ENCODE measurements at regions not wholly inside any gene's neighbourhood (a gene's known extent, or its start where the extent isn't known, plus 50 kb on each side); places are given as distances from the start of the nearest gene placed in this dataset.
"Not testable (repeated sequence)": the region's sequence is repeated elsewhere in the genome, so short reads cannot be mapped to it uniquely, and the experiment has no call there.

- no peak overlapping the region for H3K4me3 ChIP-seq
- H3K9me3 ChIP-seq (replicated peaks) = no peaks in the 10 kb centered on the region
- H3K36me3 ChIP-seq = no peaks in the 10 kb centered on the region
- H3K4me1 ChIP-seq = no peaks in the 10 kb centered on the region
- H3K27ac ChIP-seq = no peak overlapping the region
- H3K27me3 ChIP-seq = no peaks in the 10 kb centered on the region
- no peak for DNase-seq
These were observed 197.1 kb upstream of the HCN1 start for GRCh38 chr5:45893309-45893708.

DNA sequence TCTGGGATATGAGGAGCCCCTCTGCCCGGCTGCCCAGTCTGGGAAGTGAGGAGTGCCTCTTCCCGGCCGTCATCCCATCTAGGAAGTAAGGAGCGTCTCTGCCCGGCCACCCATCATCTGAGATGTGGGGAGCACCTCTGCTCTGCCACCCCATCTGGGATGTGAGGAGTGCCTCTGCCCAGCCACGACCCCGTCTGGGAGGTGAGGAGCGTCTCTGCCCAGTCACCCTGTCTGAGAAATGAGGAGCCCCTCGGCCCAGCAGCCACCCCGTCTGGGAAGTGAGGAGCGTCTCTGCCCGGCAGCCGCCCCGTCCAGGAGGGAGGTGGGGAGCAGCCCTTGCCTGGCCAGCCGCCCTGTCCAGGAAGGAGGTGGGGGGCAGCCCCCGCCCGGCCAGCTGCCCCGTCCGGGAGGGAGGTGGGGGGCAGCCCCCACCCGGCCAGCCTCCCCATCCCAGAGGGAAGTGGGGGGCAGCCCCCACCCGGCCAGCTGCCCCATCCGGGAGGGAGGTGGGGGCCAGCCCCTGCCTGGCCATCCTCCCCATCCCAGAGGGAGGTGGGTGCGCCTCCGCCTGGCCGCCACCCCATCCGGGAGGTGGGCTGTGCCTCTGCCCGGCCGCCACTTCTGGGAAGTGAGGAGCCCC, 194.4 kb upstream of the HCN1 start:
- H3K4me3 ChIP-seq; H3K27ac ChIP-seq; DNase-seq; H3K9me3 ChIP-seq (replicated peaks); H3K4me1 ChIP-seq; H3K27me3 ChIP-seq; H3K36me3 ChIP-seq: not testable (repeated sequence)

GRCh38 chr5:45862763-45863162, 166.6 kb upstream of the HCN1 start:
- no peak overlapping the region for H3K27ac ChIP-seq
- no peak overlapping the region for H3K4me3 ChIP-seq
- no peaks in the 10 kb centered on the region for H3K9me3 ChIP-seq (replicated peaks)
- DNase-seq = no peak
- H3K4me1 ChIP-seq = no peaks in the 10 kb centered on the region
- H3K36me3 ChIP-seq = no peaks in the 10 kb centered on the region
- no peaks in the 10 kb centered on the region for H3K27me3 ChIP-seq

- no peak for DNase-seq
- H3K9me3 ChIP-seq (replicated peaks) = no peaks in the 10 kb centered on the region
- no peak overlapping the region for H3K4me3 ChIP-seq
- no peak overlapping the region for H3K27ac ChIP-seq
- no peaks in the 10 kb centered on the region for H3K36me3 ChIP-seq
- H3K4me1 ChIP-seq = no peaks in the 10 kb centered on the region
- no peaks in the 10 kb centered on the region for H3K27me3 ChIP-seq
These were observed 151.7 kb upstream of the HCN1 start for GRCh38 chr5:45847877-45848276.

GRCh38 chr5:45826055-45826454, 129.9 kb upstream of the HCN1 start:
- H3K36me3 ChIP-seq = no peaks in the 10 kb centered on the region
- no peak for DNase-seq
- no peaks in the 10 kb centered on the region for H3K9me3 ChIP-seq (replicated peaks)
- no peak overlapping the region for H3K27ac ChIP-seq
- H3K4me3 ChIP-seq = no peak overlapping the region
- H3K4me1 ChIP-seq = no peaks in the 10 kb centered on the region
- no peaks in the 10 kb centered on the region for H3K27me3 ChIP-seq

GRCh38 chr5:45800331-45800730, 104.2 kb upstream of the HCN1 start:
- Histone ChIP-seq H3K4me1 (no peaks in the 10 kb centered on the region), H3K36me3 (no peaks in the 10 kb centered on the region), H3K27ac (no peak overlapping the region), H3K9me3 (replicated peaks) (no peaks in the 10 kb centered on the region), H3K4me3 (no peak overlapping the region), H3K27me3 (no peaks in the 10 kb centered on the region)
- DNase-seq = no peak

DNA sequence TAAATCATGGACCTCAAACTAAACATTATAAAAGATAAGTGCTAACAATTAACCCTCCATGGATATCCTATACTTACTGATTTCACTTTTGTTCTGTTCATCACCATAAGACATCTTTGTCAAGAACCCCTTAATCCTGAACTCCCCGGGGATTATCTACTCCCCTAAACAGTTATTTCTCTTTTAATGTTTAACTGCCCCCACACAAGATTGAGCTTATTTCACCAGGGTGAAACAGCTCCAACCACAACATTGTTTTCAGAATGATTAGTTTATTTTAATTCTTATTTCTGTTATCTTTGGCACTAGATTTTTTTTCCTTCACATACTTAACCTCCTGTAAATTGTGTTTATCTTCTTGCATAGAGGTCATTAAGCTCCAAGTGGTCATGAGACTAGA, 103.2 kb upstream of the HCN1 start:
- no peak for DNase-seq

DNA sequence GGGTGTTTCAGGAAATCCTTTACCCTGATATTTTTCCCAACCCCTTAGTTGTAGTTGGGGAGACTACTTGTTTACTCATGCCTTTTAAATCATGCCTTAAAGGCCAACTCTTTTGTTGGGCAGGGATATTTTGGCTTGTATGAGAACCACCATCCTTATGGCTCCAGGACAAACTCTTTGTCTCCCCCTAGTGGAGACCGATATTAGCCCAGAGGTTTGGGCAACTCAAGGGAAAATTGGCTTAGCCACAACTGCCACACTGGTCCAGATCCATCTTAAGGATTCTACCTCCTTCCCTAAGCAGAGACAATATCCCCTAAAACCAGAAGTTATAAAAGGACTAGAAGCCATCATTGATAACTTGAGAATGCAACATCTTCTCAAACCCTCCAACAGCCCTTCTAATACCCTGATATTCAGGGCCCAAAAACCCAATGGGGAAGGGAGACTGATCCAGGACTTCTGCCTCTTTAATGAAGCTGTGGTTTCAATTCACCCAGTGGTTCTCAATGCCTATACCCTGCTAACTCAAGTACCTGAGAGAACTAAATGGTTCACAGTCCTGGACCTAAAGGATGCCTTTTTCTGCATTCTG, 100.9 kb upstream of the HCN1 start:
- no peaks in the 10 kb centered on the region for H3K4me1 ChIP-seq
- H3K4me3 ChIP-seq = no peak overlapping the region
- H3K36me3 ChIP-seq = no peaks in the 10 kb centered on the region
- no peaks in the 10 kb centered on the region for H3K9me3 ChIP-seq (replicated peaks)
- no peak overlapping the region for H3K27ac ChIP-seq
- DNase-seq = peak; percentile 27 to 67
- H3K27me3 ChIP-seq = no peaks in the 10 kb centered on the region

More for the DNA sequence above, 103.2 kb upstream of the HCN1 start:
- Histone ChIP-seq H3K27me3 (no peaks in the 10 kb centered on the region), H3K9me3 (replicated peaks) (no peaks in the 10 kb centered on the region), H3K36me3 (no peaks in the 10 kb centered on the region), H3K4me3 (no peak overlapping the region), H3K4me1 (no peaks in the 10 kb centered on the region), H3K27ac (no peak overlapping the region)

- no peaks in the 10 kb centered on the region for H3K4me1 ChIP-seq
- no peak overlapping the region for H3K27ac ChIP-seq
- H3K36me3 ChIP-seq = no peaks in the 10 kb centered on the region
- no peak overlapping the region for H3K4me3 ChIP-seq
- DNase-seq = no peak
- H3K27me3 ChIP-seq = no peaks in the 10 kb centered on the region
- no peaks in the 10 kb centered on the region for H3K9me3 ChIP-seq (replicated peaks)
These were observed 99.3 kb upstream of the HCN1 start for GRCh38 chr5:45795458-45795857.

DNA sequence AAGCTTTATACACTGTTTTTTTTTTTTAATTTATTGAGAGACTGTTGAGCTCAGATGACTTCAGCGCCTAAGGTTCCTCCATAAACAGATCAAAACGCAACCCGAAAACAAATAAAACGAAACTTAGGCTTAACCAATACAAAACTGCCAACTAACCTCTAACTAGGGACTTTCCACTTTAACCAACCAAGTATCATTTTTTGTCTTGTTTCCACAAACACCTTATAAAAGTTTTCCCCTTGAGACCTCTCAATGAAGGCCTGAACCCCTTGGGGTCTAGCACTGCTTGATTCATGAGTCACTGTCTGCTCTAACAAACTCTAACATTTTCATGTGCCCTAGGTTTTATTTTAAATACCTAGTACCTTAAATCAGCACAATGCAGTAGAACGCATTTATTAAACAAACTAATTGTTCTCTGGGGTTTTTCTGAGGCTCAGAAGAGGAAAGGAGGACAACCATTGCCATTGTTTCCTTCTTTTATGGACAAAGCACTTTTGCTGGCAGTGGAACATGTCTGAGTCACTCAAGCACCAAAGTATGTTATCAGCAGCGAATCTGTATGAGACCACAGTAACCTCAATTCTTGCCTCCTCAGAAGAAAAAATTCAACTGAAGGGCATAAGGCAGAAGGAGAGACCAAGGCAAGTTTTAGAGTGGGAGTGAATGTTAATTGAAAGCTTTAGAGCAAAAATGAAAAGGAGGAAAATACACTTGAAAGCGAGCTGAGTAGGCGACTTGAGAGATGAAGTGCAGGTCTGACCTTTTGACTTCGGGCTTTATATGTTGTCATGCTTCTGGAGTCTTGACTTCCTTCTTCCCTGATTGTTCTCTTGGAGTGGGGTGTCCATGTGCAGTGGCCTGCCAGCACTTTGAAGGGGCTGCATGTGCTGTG, 97.7 kb upstream of the HCN1 start:
- DNase-seq = no peak
- H3K36me3 ChIP-seq = no peaks in the 10 kb centered on the region
- H3K9me3 ChIP-seq (replicated peaks) = no peaks in the 10 kb centered on the region
- H3K4me3 ChIP-seq = no peak overlapping the region
- H3K4me1 ChIP-seq = no peaks in the 10 kb centered on the region
- no peaks in the 10 kb centered on the region for H3K27me3 ChIP-seq
- no peak overlapping the region for H3K27ac ChIP-seq

- H3K4me1 ChIP-seq = no peaks in the 10 kb centered on the region
- H3K4me3 ChIP-seq = no peak overlapping the region
- no peak for DNase-seq
- no peak overlapping the region for H3K27ac ChIP-seq
- H3K36me3 ChIP-seq = no peaks in the 10 kb centered on the region
- H3K27me3 ChIP-seq = no peaks in the 10 kb centered on the region
- H3K9me3 ChIP-seq (replicated peaks) = 0 out of 2 replicates have a peak, but pooled peaks cover 3% of the 10 kb centered on the region
These were observed 83.9 kb upstream of the HCN1 start for GRCh38 chr5:45779874-45780671.

DNA sequence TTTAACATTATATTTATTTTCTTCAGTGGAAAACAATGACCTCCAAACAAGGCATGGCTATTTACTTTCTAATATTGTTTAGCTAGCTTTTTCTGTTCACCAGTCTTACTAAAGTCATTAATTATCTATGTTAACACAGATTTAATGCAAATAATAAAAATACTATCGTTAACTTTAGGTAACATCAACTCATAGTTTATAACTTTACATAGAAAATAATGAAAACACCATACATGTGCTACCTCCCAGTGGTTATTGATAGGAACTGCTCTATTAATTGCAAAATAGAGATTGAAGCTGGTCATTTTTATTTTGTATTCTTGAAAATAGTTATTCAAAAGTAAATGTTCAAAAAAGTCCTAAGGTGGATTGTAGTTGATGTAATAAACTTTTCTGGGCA, 78.3 kb upstream of the HCN1 start:
- Histone ChIP-seq H3K36me3 (no peaks in the 10 kb centered on the region), H3K4me1 (no peaks in the 10 kb centered on the region), H3K4me3 (no peak overlapping the region), H3K9me3 (replicated peaks) (no peaks in the 10 kb centered on the region), H3K27ac (no peak overlapping the region), H3K27me3 (no peaks in the 10 kb centered on the region)
- DNase-seq = no peak

- no peaks in the 10 kb centered on the region for H3K36me3 ChIP-seq
- no peaks in the 10 kb centered on the region for H3K27me3 ChIP-seq
- H3K27ac ChIP-seq = no peak overlapping the region
- H3K9me3 ChIP-seq (replicated peaks) = no peaks in the 10 kb centered on the region
- no peaks in the 10 kb centered on the region for H3K4me1 ChIP-seq
- H3K4me3 ChIP-seq = no peak overlapping the region
- DNase-seq = no peak
These were observed 76.2 kb upstream of the HCN1 start for GRCh38 chr5:45772402-45772801.

DNA sequence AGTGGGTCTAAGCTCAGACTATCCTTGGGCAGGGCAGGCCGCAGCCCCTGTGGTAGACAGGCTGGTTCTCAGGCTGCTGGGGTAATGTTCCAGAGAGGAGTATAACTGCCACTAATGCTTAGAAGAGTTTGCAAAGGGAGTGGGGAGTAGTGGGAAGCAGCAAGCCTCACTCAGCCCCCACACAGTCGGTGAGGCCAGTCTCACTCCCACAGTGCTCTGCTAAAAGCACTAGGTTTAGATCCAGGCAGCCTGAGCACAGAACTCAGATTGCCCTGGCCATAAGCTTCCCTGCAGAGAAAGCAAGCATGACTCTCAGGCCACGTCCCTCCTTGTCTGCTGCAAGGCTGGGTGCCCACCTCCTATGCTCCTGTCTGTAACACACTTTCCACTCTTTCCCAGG, 69.4 kb upstream of the HCN1 start:
- Histone ChIP-seq H3K36me3 (no peaks in the 10 kb centered on the region), H3K4me1 (no peaks in the 10 kb centered on the region), H3K27me3 (no peaks in the 10 kb centered on the region), H3K4me3 (no peak overlapping the region), H3K9me3 (replicated peaks) (no peaks in the 10 kb centered on the region), H3K27ac (no peak overlapping the region)
- no peak for DNase-seq

DNA sequence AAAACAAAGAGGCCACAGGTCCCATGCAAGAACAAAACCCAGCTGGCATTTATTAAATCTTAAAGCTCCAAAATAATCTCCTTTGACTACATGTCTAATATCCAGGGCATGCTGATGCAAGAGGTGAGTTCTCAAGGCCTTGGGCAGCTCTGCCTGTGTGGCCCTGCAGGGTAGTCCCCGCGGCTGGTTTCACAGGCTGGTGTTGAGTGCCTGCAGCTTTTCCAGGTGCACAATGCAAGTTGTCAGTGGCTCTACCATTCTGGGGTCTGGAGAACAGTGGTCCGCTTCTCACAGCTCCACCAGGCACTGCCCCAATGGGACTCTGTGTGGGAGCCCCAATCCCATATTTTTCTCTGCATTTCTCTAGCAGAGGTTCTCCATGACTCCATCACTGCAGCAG, 54.4 kb upstream of the HCN1 start:
- H3K4me3 ChIP-seq = no peak overlapping the region
- H3K4me1 ChIP-seq = no peaks in the 10 kb centered on the region
- H3K36me3 ChIP-seq = no peaks in the 10 kb centered on the region
- no peaks in the 10 kb centered on the region for H3K27me3 ChIP-seq
- no peak for DNase-seq
- no peaks in the 10 kb centered on the region for H3K9me3 ChIP-seq (replicated peaks)
- H3K27ac ChIP-seq = no peak overlapping the region

All from SJCRH30 (cell line).